Adrenal gland (tissue), 5 donors: ENCODE measurements at regions not wholly inside any gene's neighbourhood (a gene's known extent, or its start where the extent isn't known, plus 50 kb on each side); places are given as distances from the start of the nearest gene placed in this dataset.

Experiments used
- CTCF ChIP-seq, 6 experiments: fragments of 450-650 bp in 4 of 6; fragments of 200-600 bp in 2 of 6; sonication (generic) in 1 of 6; IDR thresholded peaks; 1 replicate in 5 of 6; 2 replicates in 1 of 6; pipeline versions ENCODE4 v1.5.1 to v1.8.0; 2016 to 2021; ENCODE audit warnings: antibody characterized with exemption in 6 of 6, mild to moderate bottlenecking in 2 of 6, moderate library complexity in 1 of 6
- POLR2A ChIP-seq, 2 donors: fragments of 450-650 bp; IDR thresholded peaks; one replicate each; pipeline ENCODE4 v1.6.1; 2017; ENCODE audit warnings: antibody characterized with exemption in 2 of 2, mild to moderate bottlenecking in 2 of 2, moderate library complexity in 1 of 2
- donor health status: DM: no; HTN: no; CAD: no.

- no peak for TF ChIP-seq CTCF (IDR thresholded peaks at IDR 0.05)
- TF ChIP-seq POLR2A (IDR thresholded peaks at IDR 0.05), result no peak
Observed at GRCh38 chr14:71437870-71438269, 494.4 kb upstream of the RGS6 start.
